GM23248 (cell line): ENCODE measurements at regions not wholly inside any gene's neighbourhood (a gene's known extent, or its start where the extent isn't known, plus 50 kb on each side); places are given as distances from the start of the nearest gene placed in this dataset.

Experiments
- DNase-seq: peaks from one replicate; pipeline ENCODE4 v3.0.0-alpha.2; 2015
- H2AFZ ChIP-seq: fragments of 200-600 bp; sonication (generic); 2 replicates; pipeline ENCODE4 v1.6.1; 2016; ENCODE audit warnings: antibody characterized with exemption
- H3F3A ChIP-seq: fragments of 200-600 bp; sonication (generic); 2 replicates; pipeline ENCODE4 v1.6.1; 2016; ENCODE audit warnings: mild to moderate bottlenecking, antibody characterized with exemption, mixed run types; ENCODE audit not compliant: insufficient read depth
- H3K27ac ChIP-seq: fragments of 200-600 bp; sonication (generic); 2 replicates; pipeline ENCODE4 v1.5.1; 2016; ENCODE audit warnings: mild to moderate bottlenecking
- H3K27me3 ChIP-seq: fragments of 200-600 bp; sonication (generic); replicated peaks from 2 replicates; pipeline ENCODE4 v1.6.1; 2016; ENCODE audit warnings: mild to moderate bottlenecking; ENCODE audit not compliant: insufficient read depth
- H3K36me3 ChIP-seq: fragments of 200-600 bp; sonication (generic); 2 replicates; pipeline ENCODE4 v1.6.1; 2016; ENCODE audit warnings: low read depth, mild to moderate bottlenecking
- H3K4me1 ChIP-seq: fragments of 200-600 bp; sonication (generic); 2 replicates; pipeline ENCODE4 v1.6.1; 2016; ENCODE audit warnings: mild to moderate bottlenecking; ENCODE audit not compliant: insufficient read depth
- H3K4me2 ChIP-seq: fragments of 200-600 bp; sonication (generic); one replicate; pipeline ENCODE4 v1.6.1; 2016; ENCODE audit warnings: mild to moderate bottlenecking; ENCODE audit not compliant: unreplicated experiment
- H3K4me3 ChIP-seq: fragments of 200-600 bp; sonication (generic); 2 replicates; pipeline ENCODE4 v1.5.1; 2016; ENCODE audit warnings: mild to moderate bottlenecking
- H3K79me2 ChIP-seq: fragments of 200-600 bp; sonication (generic); 2 replicates; pipeline ENCODE4 v1.6.1; 2016; ENCODE audit warnings: mild to moderate bottlenecking; ENCODE audit not compliant: insufficient read depth
- H3K9ac ChIP-seq: fragments of 200-600 bp; sonication (generic); 2 replicates; pipeline ENCODE4 v1.6.1; 2016; ENCODE audit warnings: mild to moderate bottlenecking
- H3K9me2 ChIP-seq: fragments of 200-600 bp; sonication (generic); 2 replicates; pipeline ENCODE4 v1.6.1; 2016; ENCODE audit warnings: mixed run types, mild to moderate bottlenecking, moderate library complexity; ENCODE audit not compliant: insufficient read depth
- H3K9me3 ChIP-seq: fragments of 200-600 bp; sonication (generic); one replicate; pipeline ENCODE4 v1.6.1; 2017; ENCODE audit warnings: low read depth
- H4K20me1 ChIP-seq: fragments of 200-600 bp; sonication (generic); 2 replicates; pipeline ENCODE4 v1.6.0; 2016; ENCODE audit not compliant: insufficient read depth
- EZH2 ChIP-seq: fragments of 200-600 bp; sonication (generic); IDR thresholded peaks from 2 replicates; pipeline ENCODE4 v1.6.1; 2018; ENCODE audit warnings: antibody characterized with exemption, mild to moderate bottlenecking; ENCODE audit not compliant: insufficient read depth, poor library complexity, severe bottlenecking
- EZH2phosphoT487 ChIP-seq: fragments of 200-600 bp; sonication (generic); IDR thresholded peaks from 2 replicates; pipeline ENCODE4 v1.6.1; 2018; ENCODE audit warnings: antibody characterized with exemption, moderate library complexity, mild to moderate bottlenecking, low read depth; ENCODE audit not compliant: insufficient read depth
- WGBS, 2 experiments: methylation state at CpG; one replicate each; pipeline ENCODE4 v1.1.6; 2015 to 2017; ENCODE audit warnings: low lambda C conversion rate in 2 of 2, low coverage in 1 of 2; ENCODE audit errors: missing lambda C conversion rate in 2 of 2; 5-methylcytosine and 5-hydroxymethylcytosine counted together
- in situ Hi-C: fragments of 300-500 bp; cut with MboI; formaldehyde crosslinking; loops from 2 replicates; pipeline ENCODE4 v1.15.0; 2020

- Histone ChIP-seq H4K20me1 (no peaks in the 10 kb centered on the region), H3K36me3 (no peaks in the 10 kb centered on the region), H3K79me2 (no peaks in the 10 kb centered on the region), H3K4me1 (no peaks in the 10 kb centered on the region), H2AFZ (no peak overlapping the region), H3K9ac (no peak overlapping the region), H3K9me2 (no peaks in the 10 kb centered on the region), H3K9me3 (no peaks in the 10 kb centered on the region), H3K27me3 (no peaks in the 10 kb centered on the region), H3K27ac (no peak overlapping the region), H3K4me3 (no peak overlapping the region), H3K4me2 (no peak overlapping the region), H3F3A (no peaks in the 10 kb centered on the region)
- DNase-seq, result no peak
- 18 to 25% methylated on average over 4 of the region's 4 CpGs for WGBS, 2 experiments
- TF ChIP-seq EZH2phosphoT487 (no peak), EZH2 (no peak)
- in situ Hi-C loops, result no loop called here
Observed at GRCh38 chr2:129004940-129005490, 686.3 kb upstream of the HS6ST1 start.

- H3K4me3 ChIP-seq, result no peak overlapping the region
- H3F3A ChIP-seq, result no peaks in the 10 kb centered on the region
- no peaks in the 10 kb centered on the region for H3K27me3 ChIP-seq
- no peaks in the 10 kb centered on the region for H3K9me2 ChIP-seq
- no peaks in the 10 kb centered on the region for H3K9me3 ChIP-seq
- TF ChIP-seq EZH2phosphoT487 (no peak), EZH2 (no peak)
- H3K27ac ChIP-seq, result no peak overlapping the region
- no peak for DNase-seq
- no peaks in the 10 kb centered on the region for H4K20me1 ChIP-seq
- no peaks in the 10 kb centered on the region for H3K79me2 ChIP-seq
- H3K4me2 ChIP-seq, result no peak overlapping the region
- no peak overlapping the region for H3K9ac ChIP-seq
- no peaks in the 10 kb centered on the region for H3K36me3 ChIP-seq
- no peaks in the 10 kb centered on the region for H3K4me1 ChIP-seq
- in situ Hi-C loops, result no loop called here
- 54 to 58% methylated on average over 19 of the region's 19 CpGs for WGBS, 2 experiments
- no peak overlapping the region for H2AFZ ChIP-seq
Observed at GRCh38 chr2:129006135-129006886, 687.6 kb upstream of the HS6ST1 start.

GRCh38 chr2:129006901-129007300, 688.2 kb upstream of the HS6ST1 start:
- no peak overlapping the region for H3K9ac ChIP-seq
- WGBS, 2 experiments, result 51% methylated on average over 6 of the region's 6 CpGs
- H3K36me3 ChIP-seq, result no peaks in the 10 kb centered on the region
- H3K27me3 ChIP-seq, result no peaks in the 10 kb centered on the region
- H3K27ac ChIP-seq, result no peak overlapping the region
- in situ Hi-C loops, result no loop called here
- H3K9me3 ChIP-seq, result no peaks in the 10 kb centered on the region
- no peak overlapping the region for H3K4me2 ChIP-seq
- TF ChIP-seq EZH2 (no peak), EZH2phosphoT487 (no peak)
- H3K4me3 ChIP-seq, result no peak overlapping the region
- H3K9me2 ChIP-seq, result no peaks in the 10 kb centered on the region
- no peaks in the 10 kb centered on the region for H3F3A ChIP-seq
- DNase-seq, result no peak
- H3K4me1 ChIP-seq, result no peaks in the 10 kb centered on the region
- H4K20me1 ChIP-seq, result no peaks in the 10 kb centered on the region
- no peak overlapping the region for H2AFZ ChIP-seq
- no peaks in the 10 kb centered on the region for H3K79me2 ChIP-seq

GRCh38 chr2:129008055-129008880, 689.6 kb upstream of the HS6ST1 start:
- no peaks in the 10 kb centered on the region for H3F3A ChIP-seq
- no peak overlapping the region for H2AFZ ChIP-seq
- no peak overlapping the region for H3K9ac ChIP-seq
- in situ Hi-C loops, result no loop called here
- no peaks in the 10 kb centered on the region for H3K36me3 ChIP-seq
- H3K79me2 ChIP-seq, result no peaks in the 10 kb centered on the region
- H4K20me1 ChIP-seq, result no peaks in the 10 kb centered on the region
- no peaks in the 10 kb centered on the region for H3K27me3 ChIP-seq
- H3K27ac ChIP-seq, result no peak overlapping the region
- H3K4me2 ChIP-seq, result no peak overlapping the region
- H3K4me3 ChIP-seq, result no peak overlapping the region
- H3K9me3 ChIP-seq, result no peaks in the 10 kb centered on the region
- no peaks in the 10 kb centered on the region for H3K4me1 ChIP-seq
- WGBS, 2 experiments, result 45 to 53% methylated on average over 5 of the region's 5 CpGs
- DNase-seq, result no peak
- TF ChIP-seq EZH2, result no peak
- no peak for TF ChIP-seq EZH2phosphoT487
- no peaks in the 10 kb centered on the region for H3K9me2 ChIP-seq
